Natural killer cell (primary cell): ENCODE measurements at regions not wholly inside any gene's neighbourhood (a gene's known extent, or its start where the extent isn't known, plus 50 kb on each side); places are given as distances from the start of the nearest gene placed in this dataset.

Experiments used
- ATAC-seq, 3 donors: fragments of 150-1000 bp in 2 of 3; fragments of 200-7000 bp in 1 of 3; cut with Tn5 transposase; 1 replicate in 1 of 3; 2 replicates in 2 of 3; pipeline ENCODE4 v1.10.0; 2021; ENCODE audit warnings: mild to moderate bottlenecking in 2 of 3, moderate library complexity in 2 of 3
- DNase-seq, 2 donors: peaks; one replicate each; pipeline versions ENCODE4 v3.0.0 to v3.0.0-alpha.2; 2013 to 2021; ENCODE audit warnings: mixed read lengths in 1 of 2
- H3K27ac ChIP-seq: one replicate; pipeline ENCODE4 v1.5.1; 2013; ENCODE audit warnings: mild to moderate bottlenecking, low read length
- H3K27me3 ChIP-seq: one replicate; pipeline ENCODE4 v1.6.1; 2013; ENCODE audit warnings: low read length; ENCODE audit not compliant: control insufficient read depth, insufficient read depth
- H3K36me3 ChIP-seq: one replicate; pipeline ENCODE4 v1.6.1; 2013; ENCODE audit warnings: low read length; ENCODE audit not compliant: control insufficient read depth, insufficient read depth
- H3K4me1 ChIP-seq: one replicate; pipeline ENCODE4 v1.6.1; 2013; ENCODE audit warnings: low read length; ENCODE audit not compliant: control insufficient read depth, insufficient read depth
- H3K4me3 ChIP-seq: one replicate; pipeline ENCODE4 v1.5.1; 2013; ENCODE audit warnings: low read length
- H3K9me3 ChIP-seq: one replicate; pipeline ENCODE4 v1.6.1; 2013; ENCODE audit warnings: low read length; ENCODE audit not compliant: control insufficient read depth, insufficient read depth
- H3K27ac Mint-ChIP-seq, 2 donors: one replicate each; pipeline ENCODE4 v1.8.0; 2022; ENCODE audit warnings: mild to moderate bottlenecking in 2 of 2, mixed read lengths in 2 of 2, moderate library complexity in 1 of 2
- H3K27me3 Mint-ChIP-seq, 2 donors: one replicate each; pipeline ENCODE4 v1.8.0; 2022; ENCODE audit warnings: low read depth in 2 of 2, mixed read lengths in 2 of 2
- H3K36me3 Mint-ChIP-seq: one replicate; pipeline ENCODE4 v1.8.0; 2022; ENCODE audit warnings: mixed read lengths
- H3K4me1 Mint-ChIP-seq, 2 donors: one replicate each; pipeline ENCODE4 v1.8.0; 2022; ENCODE audit warnings: mixed read lengths in 2 of 2
- H3K4me3 Mint-ChIP-seq: one replicate; pipeline ENCODE4 v1.8.0; 2022; ENCODE audit warnings: mild to moderate bottlenecking, moderate library complexity, mixed read lengths
- H3K9me3 Mint-ChIP-seq, 2 donors: one replicate each; pipeline ENCODE4 v1.8.0; 2022; ENCODE audit warnings: mixed read lengths in 2 of 2
- CTCF ChIP-seq: fragments of 200-600 bp; IDR thresholded peaks from one replicate; pipeline ENCODE4 v1.8.0; 2022; ENCODE audit warnings: antibody characterized with exemption
- WGBS: methylation state at CpG from one replicate; pipeline ENCODE4 v1.1.7; 2013; ENCODE audit warnings: missing lambda C conversion rate; ENCODE audit not compliant: insufficient coverage; 5-methylcytosine and 5-hydroxymethylcytosine counted together
- intact Hi-C: fragments of 100-400 bp; cut with micrococcal nuclease; formaldehyde crosslinking; loops from one replicate; pipeline ENCODE4 v1.14.2; 2022

- H3K9me3 ChIP-seq = no peaks in the 10 kb centered on the region
- no peaks in the 10 kb centered on the region for H3K36me3 Mint-ChIP-seq
- DNase-seq = no peak
Observed at GRCh38 chr3:148612278-148612677, 85.4 kb upstream of the AGTR1 start.

GRCh38 chr3:148615382-148615781, 82.3 kb upstream of the AGTR1 start:
- H3K4me1 Mint-ChIP-seq = no peaks in the 10 kb centered on the region
- H3K27ac Mint-ChIP-seq = no peak overlapping the region
- no peak for DNase-seq
- H3K27ac ChIP-seq = no peak overlapping the region
- no peak overlapping the region for H3K4me3 Mint-ChIP-seq
- no peak overlapping the region for H3K4me3 ChIP-seq
- intact Hi-C loops = no loop called here
- H3K27me3 ChIP-seq = no peaks in the 10 kb centered on the region
- no peak for ATAC-seq
- no peaks in the 10 kb centered on the region for H3K4me1 ChIP-seq
- H3K36me3 ChIP-seq = no peaks in the 10 kb centered on the region
- TF ChIP-seq CTCF = no peak
- H3K36me3 Mint-ChIP-seq = no peaks in the 10 kb centered on the region
- peaks cover 6 to 7% of the 10 kb centered on the region in 2 donors for H3K9me3 Mint-ChIP-seq
- no peaks in the 10 kb centered on the region for H3K27me3 Mint-ChIP-seq
- no CpG with 5 or more reads among the region's 3 CpGs for WGBS
- H3K9me3 ChIP-seq = no peaks in the 10 kb centered on the region

More at GRCh38 chr3:148612278-148612677, 85.4 kb upstream of the AGTR1 start:
- Mint-ChIP-seq H3K9me3 (peaks cover 3 to 6% of the 10 kb centered on the region in 2 donors), H3K27ac (no peak overlapping the region), H3K4me3 (no peak overlapping the region), H3K27me3 (no peaks in the 10 kb centered on the region), H3K4me1 (no peaks in the 10 kb centered on the region)
- Histone ChIP-seq H3K27me3 (no peaks in the 10 kb centered on the region), H3K4me3 (no peak overlapping the region), H3K36me3 (no peaks in the 10 kb centered on the region), H3K27ac (no peak overlapping the region), H3K4me1 (no peaks in the 10 kb centered on the region)
- no peak for ATAC-seq
- 14% methylated on average over 1 of the region's 1 CpG for WGBS
- no peak for TF ChIP-seq CTCF
- intact Hi-C loops = no loop called here

DNA sequence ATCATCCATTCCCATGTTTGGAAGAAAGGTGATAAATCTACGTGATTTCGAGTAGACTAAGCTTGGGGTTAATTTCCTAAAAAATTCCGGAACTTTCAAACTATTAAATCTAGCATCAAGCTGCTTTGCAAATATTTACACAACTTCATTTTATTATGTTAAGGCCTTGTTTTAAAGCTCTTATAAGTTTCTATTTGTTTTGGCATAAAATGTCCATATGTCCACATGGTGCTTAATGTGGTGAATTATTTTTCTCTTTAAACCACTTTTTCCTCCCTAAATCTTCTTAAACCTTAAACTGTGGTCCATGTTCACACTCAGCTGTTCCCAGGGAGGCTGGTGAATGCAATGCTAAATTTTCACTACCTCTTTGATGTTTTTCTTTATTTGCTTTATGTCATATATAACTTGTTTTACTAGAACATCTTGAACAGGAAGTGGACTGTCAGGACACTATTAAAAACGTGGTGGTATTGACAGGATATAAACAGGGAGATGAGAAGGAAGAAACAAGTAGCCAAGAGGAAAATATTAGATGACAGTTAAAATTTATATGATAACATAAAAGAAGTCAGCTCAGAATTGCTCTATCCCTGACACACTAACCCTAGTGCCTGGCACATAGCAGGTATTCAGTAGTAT, 72.5 kb upstream of the AGTR1 start:
- Histone ChIP-seq H3K36me3 (no peaks in the 10 kb centered on the region), H3K4me1 (no peaks in the 10 kb centered on the region), H3K9me3 (no peaks in the 10 kb centered on the region), H3K27ac (no peak overlapping the region), H3K27me3 (no peaks in the 10 kb centered on the region), H3K4me3 (no peak overlapping the region)
- no peaks in the 10 kb centered on the region for H3K27me3 Mint-ChIP-seq
- H3K27ac Mint-ChIP-seq = no peak overlapping the region
- no peak overlapping the region for H3K4me3 Mint-ChIP-seq
- H3K4me1 Mint-ChIP-seq = no peaks in the 10 kb centered on the region
- intact Hi-C loops = no loop called here
- no peak for DNase-seq
- H3K36me3 Mint-ChIP-seq = no peaks in the 10 kb centered on the region
- H3K9me3 Mint-ChIP-seq = peaks cover 7 to 14% of the 10 kb centered on the region in 2 donors
- no peak for TF ChIP-seq CTCF
- no peak for ATAC-seq
- WGBS = no CpG with 5 or more reads among the region's 4 CpGs

DNA sequence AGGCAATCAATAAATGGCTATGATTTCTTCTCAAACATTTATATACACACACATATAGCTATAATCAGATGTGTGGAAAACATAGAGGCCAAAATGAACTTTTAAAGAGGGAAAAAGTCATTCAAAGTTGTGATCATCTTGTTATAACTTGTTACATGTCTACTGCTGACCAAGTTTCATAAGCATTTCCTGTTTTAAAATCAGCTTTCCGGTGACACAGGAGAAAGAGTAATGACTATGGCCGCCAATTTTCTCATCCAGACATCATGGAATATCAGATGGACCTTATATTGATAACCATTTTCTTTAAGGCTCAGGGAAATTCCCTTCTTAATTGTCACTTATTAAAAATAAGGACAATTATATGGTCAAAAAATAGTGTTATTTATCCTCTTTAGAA, 71.7 kb upstream of the AGTR1 start:
- intact Hi-C loops = no loop called here
- Mint-ChIP-seq H3K4me3 (no peak overlapping the region), H3K27me3 (no peaks in the 10 kb centered on the region), H3K9me3 (peaks cover 7 to 14% of the 10 kb centered on the region in 2 donors), H3K27ac (no peak overlapping the region), H3K4me1 (no peaks in the 10 kb centered on the region), H3K36me3 (no peaks in the 10 kb centered on the region)
- Histone ChIP-seq H3K27me3 (no peaks in the 10 kb centered on the region), H3K9me3 (no peaks in the 10 kb centered on the region), H3K36me3 (no peaks in the 10 kb centered on the region), H3K27ac (no peak overlapping the region), H3K4me3 (no peak overlapping the region), H3K4me1 (no peaks in the 10 kb centered on the region)
- ATAC-seq = no peak
- TF ChIP-seq CTCF = no peak
- no peak for DNase-seq
- WGBS = 77% methylated on average over 2 of the region's 2 CpGs
